Uterus (tissue), 3 donors: ENCODE measurements at regions not wholly inside any gene's neighbourhood (a gene's known extent, or its start where the extent isn't known, plus 50 kb on each side); places are given as distances from the start of the nearest gene placed in this dataset.

Experiments used
- DNase-seq, 2 donors: peaks; one replicate each; pipeline ENCODE4 v3.0.0-alpha.2; 2019 to 2020
- H3K27ac ChIP-seq, 2 donors: fragments of 200-600 bp; sonication (generic); 1 replicate in 1 of 2; 2 replicates in 1 of 2; pipeline ENCODE4 v1.5.1; 2016 to 2018
- H3K27me3 ChIP-seq, 2 donors: fragments of 200-600 bp; sonication (generic); one replicate each; pipeline ENCODE4 v1.5.1; 2018 to 2019; ENCODE audit warnings: control low read depth in 1 of 2
- H3K36me3 ChIP-seq, 2 donors: fragments of 200-600 bp; sonication (generic); one replicate each; pipeline ENCODE4 v1.5.1; 2019; ENCODE audit warnings: control low read depth in 1 of 2
- H3K4me1 ChIP-seq, 2 donors: fragments of 200-600 bp; sonication (generic); one replicate each; pipeline ENCODE4 v1.5.1; 2018 to 2019; ENCODE audit warnings: control low read depth in 1 of 2
- H3K4me3 ChIP-seq, 2 donors: fragments of 200-600 bp; sonication (generic); 1 replicate in 1 of 2; 2 replicates in 1 of 2; pipeline ENCODE4 v1.5.1; 2018 to 2019; ENCODE audit warnings: mild to moderate bottlenecking in 1 of 2
- H3K9me3 ChIP-seq, 2 donors: fragments of 200-600 bp; sonication (generic); one replicate each; pipeline ENCODE4 v1.5.1; 2019; ENCODE audit warnings: control low read depth in 1 of 2
- POLR2A ChIP-seq, 2 donors: fragments of 450-650 bp; IDR thresholded peaks; one replicate each; pipeline ENCODE4 v1.6.1; 2016; ENCODE audit warnings: antibody characterized with exemption in 2 of 2, mild to moderate bottlenecking in 1 of 2, moderate library complexity in 1 of 2
- intact Hi-C: fragments of 100-400 bp; cut with DNase I; formaldehyde crosslinking; loops from one replicate; pipeline ENCODE4 v1.15.1; 2023; ENCODE audit warnings: low total_unique reads
- TF ChIP-seq, protein P1 (sequence below), 4 experiments: fragments of 200-600 bp in 2 of 4; fragments of 450-650 bp in 2 of 4; sonication (generic) in 2 of 4; IDR thresholded peaks; one replicate each; pipeline ENCODE4 v1.5.1; 2016 to 2019; ENCODE audit warnings: antibody characterized with exemption in 4 of 4, mild to moderate bottlenecking in 2 of 4, moderate library complexity in 1 of 4
- donor health status: DM: yes; HTN: yes; CAD: no.

DNA sequence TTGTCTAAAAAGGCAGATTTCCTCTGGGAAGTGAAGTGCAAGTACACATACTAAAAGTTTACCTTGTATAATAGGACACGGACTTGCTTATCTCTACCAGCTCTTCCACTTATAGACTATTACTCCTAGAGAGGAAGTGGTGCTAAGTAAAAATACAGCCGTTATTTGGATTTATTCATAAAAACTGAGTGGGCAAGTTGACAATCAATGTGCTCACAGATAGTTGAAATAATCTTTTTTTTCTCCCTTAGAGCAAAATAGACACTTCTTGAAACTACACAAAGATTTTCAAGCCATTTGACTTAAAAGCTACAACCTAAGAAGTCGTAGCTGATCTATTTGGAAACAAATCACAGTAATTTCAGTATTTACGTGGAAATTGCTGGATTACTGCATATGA, 2584.7 kb upstream of the PCDH20 start:
- DNase-seq = no peak
- Histone ChIP-seq H3K27me3 (no peaks in the 10 kb centered on the region), H3K27ac (no peak overlapping the region), H3K4me3 (no peak overlapping the region), H3K4me1 (no peaks in the 10 kb centered on the region), H3K9me3 (no peaks in the 10 kb centered on the region), H3K36me3 (no peaks in the 10 kb centered on the region)
- intact Hi-C loops = no loop called here
- TF ChIP-seq, protein P1, sequence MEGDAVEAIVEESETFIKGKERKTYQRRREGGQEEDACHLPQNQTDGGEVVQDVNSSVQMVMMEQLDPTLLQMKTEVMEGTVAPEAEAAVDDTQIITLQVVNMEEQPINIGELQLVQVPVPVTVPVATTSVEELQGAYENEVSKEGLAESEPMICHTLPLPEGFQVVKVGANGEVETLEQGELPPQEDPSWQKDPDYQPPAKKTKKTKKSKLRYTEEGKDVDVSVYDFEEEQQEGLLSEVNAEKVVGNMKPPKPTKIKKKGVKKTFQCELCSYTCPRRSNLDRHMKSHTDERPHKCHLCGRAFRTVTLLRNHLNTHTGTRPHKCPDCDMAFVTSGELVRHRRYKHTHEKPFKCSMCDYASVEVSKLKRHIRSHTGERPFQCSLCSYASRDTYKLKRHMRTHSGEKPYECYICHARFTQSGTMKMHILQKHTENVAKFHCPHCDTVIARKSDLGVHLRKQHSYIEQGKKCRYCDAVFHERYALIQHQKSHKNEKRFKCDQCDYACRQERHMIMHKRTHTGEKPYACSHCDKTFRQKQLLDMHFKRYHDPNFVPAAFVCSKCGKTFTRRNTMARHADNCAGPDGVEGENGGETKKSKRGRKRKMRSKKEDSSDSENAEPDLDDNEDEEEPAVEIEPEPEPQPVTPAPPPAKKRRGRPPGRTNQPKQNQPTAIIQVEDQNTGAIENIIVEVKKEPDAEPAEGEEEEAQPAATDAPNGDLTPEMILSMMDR (IDR thresholded peaks at IDR 0.05) = no peak
- TF ChIP-seq POLR2A (IDR thresholded peaks at IDR 0.05) = no peak

DNA sequence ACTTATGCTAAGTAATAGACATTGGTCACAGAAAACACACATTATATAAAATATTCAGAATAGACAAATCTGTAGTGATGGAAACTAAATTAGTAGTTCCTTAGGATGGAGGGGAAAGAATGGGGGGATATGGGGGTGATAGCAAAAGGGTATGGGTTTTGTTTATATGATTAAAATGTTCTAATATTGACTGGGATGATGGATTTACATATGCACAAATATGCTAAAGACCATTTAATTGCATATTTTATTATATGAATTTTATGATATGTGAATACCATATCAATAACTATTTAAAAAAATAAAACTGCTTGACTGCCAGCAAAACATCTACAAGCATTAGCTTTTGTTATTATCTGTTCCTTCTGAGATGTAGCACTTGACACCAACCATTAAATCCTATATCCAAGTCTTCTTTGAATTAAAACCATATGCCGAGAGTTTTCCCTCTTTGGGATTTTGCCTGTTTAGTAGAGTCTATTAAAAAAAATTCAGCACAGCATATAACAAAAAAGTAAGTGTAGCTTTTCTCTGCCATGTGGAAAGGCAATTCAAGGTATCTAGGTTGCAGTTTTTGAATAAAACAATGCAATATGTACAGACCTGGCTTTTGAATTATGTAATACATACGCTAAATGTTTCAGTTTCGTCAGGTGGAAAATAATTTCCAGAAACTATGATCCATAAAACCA, 2584.1 kb upstream of the PCDH20 start:
- Histone ChIP-seq H3K4me3 (no peak overlapping the region), H3K36me3 (no peaks in the 10 kb centered on the region), H3K27me3 (no peaks in the 10 kb centered on the region), H3K4me1 (no peaks in the 10 kb centered on the region), H3K9me3 (no peaks in the 10 kb centered on the region), H3K27ac (no peak overlapping the region)
- TF ChIP-seq, protein P1 (IDR thresholded peaks at IDR 0.05) = no peak
- no peak for TF ChIP-seq POLR2A (IDR thresholded peaks at IDR 0.05)
- no peak for DNase-seq
- intact Hi-C loops = no loop called here

DNA sequence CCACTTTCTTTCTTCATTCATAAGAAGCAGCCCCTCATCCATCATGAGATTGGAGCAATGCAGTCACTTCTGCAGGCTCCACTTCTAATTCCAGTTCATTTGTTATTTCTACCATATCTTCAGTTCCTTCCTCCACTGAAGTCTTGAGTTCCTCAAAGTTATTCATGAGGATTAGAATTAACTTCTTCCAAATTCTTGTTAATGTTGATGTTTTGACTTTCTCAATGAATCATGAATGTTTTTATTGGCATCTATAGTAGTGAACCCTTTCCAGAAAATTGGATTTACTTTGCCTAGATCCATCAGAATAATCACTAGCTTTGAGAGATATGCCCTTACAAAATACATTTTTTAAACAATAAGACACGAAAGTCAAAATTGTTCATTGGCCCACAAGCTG, 2567.7 kb upstream of the PCDH20 start:
- Histone ChIP-seq H3K4me3 (no peak overlapping the region), H3K27ac (no peak overlapping the region), H3K4me1 (no peaks in the 10 kb centered on the region), H3K9me3 (no peaks in the 10 kb centered on the region), H3K36me3 (no peaks in the 10 kb centered on the region), H3K27me3 (no peaks in the 10 kb centered on the region)
- DNase-seq = no peak
- TF ChIP-seq POLR2A (IDR thresholded peaks at IDR 0.05) = no peak
- TF ChIP-seq, protein P1 (IDR thresholded peaks at IDR 0.05) = no peak
- intact Hi-C loops = no loop called here

DNA sequence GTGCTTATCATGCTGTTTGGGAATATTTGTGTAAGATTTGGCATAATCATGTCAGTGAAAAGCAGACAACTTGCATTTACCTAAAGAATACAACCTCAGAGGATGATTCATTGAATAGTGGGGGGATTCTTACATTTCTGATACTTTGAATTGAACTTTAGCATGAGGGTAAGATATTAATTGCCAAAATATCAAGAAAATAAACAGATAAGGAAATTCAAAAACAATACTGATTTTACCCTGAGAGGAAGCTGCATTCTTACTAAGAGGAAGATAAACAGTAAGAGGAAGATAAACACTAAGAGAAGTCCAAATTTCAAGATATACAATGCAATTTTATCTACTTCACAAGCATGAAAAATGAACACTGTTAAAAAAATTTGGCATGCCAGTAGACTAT, 2564.3 kb upstream of the PCDH20 start:
- H3K4me3 ChIP-seq = no peak overlapping the region
- H3K27me3 ChIP-seq = no peaks in the 10 kb centered on the region
- TF ChIP-seq POLR2A (IDR thresholded peaks at IDR 0.05) = no peak
- TF ChIP-seq, protein P1 (IDR thresholded peaks at IDR 0.05) = no peak
- no peaks in the 10 kb centered on the region for H3K36me3 ChIP-seq
- H3K27ac ChIP-seq = no peak overlapping the region
- no peaks in the 10 kb centered on the region for H3K9me3 ChIP-seq
- intact Hi-C loops = no loop called here
- H3K4me1 ChIP-seq = no peaks in the 10 kb centered on the region
- no peak for DNase-seq

DNA sequence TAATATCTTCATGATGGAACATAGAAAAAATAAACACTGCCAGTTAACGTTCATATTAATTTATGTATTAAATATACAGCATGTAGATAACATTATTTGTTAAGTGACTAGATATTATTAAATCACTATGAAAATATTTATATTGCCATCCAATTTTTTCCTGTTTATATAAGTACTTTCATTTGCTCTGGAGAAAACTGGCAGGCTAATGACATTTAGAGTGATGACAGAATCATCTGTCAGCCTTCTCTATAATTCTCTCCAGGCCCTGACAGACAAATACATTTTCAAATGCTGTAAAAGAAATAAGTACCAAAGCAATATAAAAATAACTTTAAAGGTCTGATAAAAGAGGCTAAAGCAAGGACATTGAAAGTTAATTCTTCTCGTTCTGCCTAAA, 2556.7 kb upstream of the PCDH20 start:
- Histone ChIP-seq H3K4me1 (no peaks in the 10 kb centered on the region), H3K27me3 (no peaks in the 10 kb centered on the region), H3K27ac (no peak overlapping the region), H3K9me3 (no peaks in the 10 kb centered on the region), H3K36me3 (no peaks in the 10 kb centered on the region), H3K4me3 (no peak overlapping the region)
- intact Hi-C loops = no loop called here
- no peak for TF ChIP-seq POLR2A (IDR thresholded peaks at IDR 0.05)
- TF ChIP-seq, protein P1 (IDR thresholded peaks at IDR 0.05) = no peak
- no peak for DNase-seq
